BE2C (cell line): ENCODE measurements at regions not wholly inside any gene's neighbourhood (a gene's known extent, or its start where the extent isn't known, plus 50 kb on each side); places are given as distances from the start of the nearest gene placed in this dataset.

Experiments
- DNase-seq: peaks from one replicate; pipeline ENCODE4 v3.0.0-alpha.2; 2020
- H3K27me3 ChIP-seq: fragments of 250-450 bp; sonication (Bioruptor Pico); 2 replicates; pipeline ENCODE4 v1.5.1; 2020; ENCODE audit warnings: mild to moderate bottlenecking
- H3K36me3 ChIP-seq: fragments of 250-450 bp; sonication (Bioruptor Pico); 2 replicates; pipeline ENCODE4 v1.5.1; 2020; ENCODE audit warnings: mild to moderate bottlenecking
- H3K4me1 ChIP-seq: fragments of 250-450 bp; sonication (Bioruptor Pico); 2 replicates; pipeline ENCODE4 v1.5.1; 2020
- H3K4me3 ChIP-seq: 2 replicates; pipeline ENCODE4 v1.5.1; 2011; ENCODE audit warnings: low read depth, low read length
- H3K9me3 ChIP-seq: fragments of 250-450 bp; sonication (Bioruptor Pico); 2 replicates; pipeline ENCODE4 v1.5.1; 2020
- CTCF ChIP-seq: IDR thresholded peaks from 2 replicates; pipeline ENCODE4 v1.5.1; 2012; ENCODE audit warnings: mild to moderate bottlenecking, low read depth, low read length

GRCh38 chr3:144141496-144141895, 169.9 kb downstream of the DIPK2A start:
- Histone ChIP-seq H3K36me3 (no peaks in the 10 kb centered on the region), H3K9me3 (no peaks in the 10 kb centered on the region), H3K4me1 (no peaks in the 10 kb centered on the region), H3K27me3 (no peaks in the 10 kb centered on the region), H3K4me3 (no peak overlapping the region)
- TF ChIP-seq CTCF: no peak
- no peak for DNase-seq

GRCh38 chr3:144142151-144142840, 170.7 kb downstream of the DIPK2A start:
- no peak for TF ChIP-seq CTCF
- Histone ChIP-seq H3K27me3 (no peaks in the 10 kb centered on the region), H3K4me1 (no peaks in the 10 kb centered on the region), H3K9me3 (no peaks in the 10 kb centered on the region), H3K4me3 (no peak overlapping the region), H3K36me3 (no peaks in the 10 kb centered on the region)
- DNase-seq: no peak

GRCh38 chr3:144148356-144148755, 176.7 kb downstream of the DIPK2A start:
- TF ChIP-seq CTCF: no peak
- no peaks in the 10 kb centered on the region for H3K36me3 ChIP-seq
- H3K9me3 ChIP-seq: no peaks in the 10 kb centered on the region
- DNase-seq: no peak
- no peak overlapping the region for H3K4me3 ChIP-seq
- H3K27me3 ChIP-seq: no peaks in the 10 kb centered on the region
- no peaks in the 10 kb centered on the region for H3K4me1 ChIP-seq

GRCh38 chr3:144151983-144152382, 180.4 kb downstream of the DIPK2A start:
- H3K4me1 ChIP-seq: no peaks in the 10 kb centered on the region
- H3K36me3 ChIP-seq: no peaks in the 10 kb centered on the region
- DNase-seq: no peak
- no peaks in the 10 kb centered on the region for H3K9me3 ChIP-seq
- no peaks in the 10 kb centered on the region for H3K27me3 ChIP-seq
- no peak for TF ChIP-seq CTCF
- no peak overlapping the region for H3K4me3 ChIP-seq

DNA sequence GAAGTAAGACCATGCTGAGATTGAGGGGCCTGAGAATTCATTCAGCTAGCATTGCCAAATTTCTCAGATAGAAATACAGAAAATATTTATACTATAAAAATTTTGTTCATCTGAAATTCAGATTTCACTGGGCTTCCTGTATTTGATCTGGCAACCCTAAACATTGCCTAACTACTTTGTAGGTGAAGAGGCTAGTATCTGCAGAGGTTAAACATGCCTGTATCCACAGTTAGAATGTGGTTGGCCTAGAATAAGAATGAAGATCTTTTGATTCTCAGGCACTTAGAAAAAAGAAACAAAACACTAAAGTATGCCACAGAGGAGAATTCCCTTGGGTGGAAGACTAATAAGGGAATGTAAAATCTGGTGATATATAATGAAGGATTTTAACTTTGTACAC, 189.0 kb downstream of the DIPK2A start:
- Histone ChIP-seq H3K36me3 (no peaks in the 10 kb centered on the region), H3K9me3 (no peaks in the 10 kb centered on the region), H3K4me1 (no peaks in the 10 kb centered on the region), H3K27me3 (no peaks in the 10 kb centered on the region), H3K4me3 (no peak overlapping the region)
- no peak for TF ChIP-seq CTCF
- no peak for DNase-seq

GRCh38 chr3:144162042-144162441, 190.4 kb downstream of the DIPK2A start:
- H3K9me3 ChIP-seq: no peaks in the 10 kb centered on the region
- no peak for DNase-seq
- TF ChIP-seq CTCF: no peak
- H3K36me3 ChIP-seq: no peaks in the 10 kb centered on the region
- H3K4me1 ChIP-seq: no peaks in the 10 kb centered on the region
- no peaks in the 10 kb centered on the region for H3K27me3 ChIP-seq
- H3K4me3 ChIP-seq: no peak overlapping the region
